Endothelial cell of umbilical vein (primary cell): ENCODE measurements at regions not wholly inside any gene's neighbourhood (a gene's known extent, or its start where the extent isn't known, plus 50 kb on each side); places are given as distances from the start of the nearest gene placed in this dataset.

Experiments used
- BruUV-seq: library from RNA; stranded (reverse); fragments of 400-500 nt; replicated peaks from 2 replicates; lab custom pipeline; 2021; lab: Mats Ljungman, UMichigan
- CTCF ChIA-PET: fragments of 300-600, 350-600 bp; sonication (Branson Sonifier 250); formaldehyde crosslinking; loops from one replicate; lab custom pipeline; 2021; ENCODE audit warnings: antibody characterized with exemption, inconsistent platforms; lab: Charles Lee
- POLR2A ChIA-PET: fragments of 300-600, 350-600 bp; sonication (Branson Sonifier 250); formaldehyde crosslinking; loops from one replicate; lab custom pipeline; 2021; ENCODE audit warnings: antibody characterized with exemption, inconsistent platforms; lab: Charles Lee
- DNase-seq: peaks from one replicate; pipeline ENCODE4 v3.0.0-alpha.2; 2011; ENCODE audit warnings: low read depth, low spot score
- FAIRE-seq: peaks from 2 replicates; lab custom pipeline; 2011; peaks lifted over from hg19 to GRCh38; lab: Jason Lieb, UNC
- H2AFZ ChIP-seq: 2 replicates; pipeline ENCODE4 v1.6.0; 2012; ENCODE audit warnings: low read depth, low read length, control low read depth, inconsistent platforms
- H3K27ac ChIP-seq: 2 replicates; pipeline ENCODE4 v1.5.1; 2011; ENCODE audit warnings: low read depth, mild to moderate bottlenecking, control low read depth, low read length, moderate library complexity; ENCODE audit not compliant: insufficient read depth
- H3K27me3 ChIP-seq, 2 experiments: 2 replicates each; pipeline versions ENCODE4 v1.6.0 to v1.6.1; 2011; ENCODE audit warnings: low read length in 2 of 2, mixed read lengths in 1 of 2; ENCODE audit not compliant: control insufficient read depth in 2 of 2, insufficient read depth in 2 of 2
- H3K36me3 ChIP-seq, 2 experiments: 2 replicates in 1 of 2; 3 replicates in 1 of 2; pipeline ENCODE4 v1.5.1; 2011; ENCODE audit warnings: low read length in 2 of 2, mild to moderate bottlenecking in 1 of 2, moderate library complexity in 1 of 2; ENCODE audit not compliant: control insufficient read depth in 2 of 2, insufficient read depth in 2 of 2; ENCODE audit errors: extremely low read depth in 1 of 2
- H3K4me1 ChIP-seq: 3 replicates; pipeline ENCODE4 v1.5.1; 2011; ENCODE audit warnings: mild to moderate bottlenecking, low read length; ENCODE audit not compliant: control insufficient read depth, insufficient read depth; ENCODE audit errors: extremely low read depth
- H3K4me2 ChIP-seq: 2 replicates; pipeline ENCODE4 v1.6.1; 2011; ENCODE audit warnings: low read length, control low read depth, mixed read lengths; ENCODE audit not compliant: insufficient read depth
- H3K4me3 ChIP-seq, 3 experiments: fragments of 200-600 bp in 1 of 3; sonication (generic), shearing (Covaris generic) in 1 of 3; replicated peaks in 1 of 3; 2 replicates each; pipeline ENCODE4 v1.5.1; 2011 to 2016; ENCODE audit warnings: control low read depth in 3 of 3, low read length in 3 of 3, mild to moderate bottlenecking in 2 of 3, inconsistent platforms in 1 of 3, low read depth in 1 of 3, moderate library complexity in 1 of 3; ENCODE audit not compliant: insufficient read depth in 1 of 3
- H3K79me2 ChIP-seq: 2 replicates; pipeline ENCODE4 v1.6.0; 2012; ENCODE audit warnings: low read length, inconsistent platforms; ENCODE audit not compliant: control insufficient read depth, insufficient read depth
- H3K9ac ChIP-seq: replicated peaks from 2 replicates; pipeline ENCODE3; 2011; ENCODE audit warnings: low read length, control low read depth; ENCODE audit not compliant: insufficient read depth; ENCODE audit errors: extremely low read depth
- H3K9me1 ChIP-seq: replicated peaks from 3 replicates; pipeline ENCODE4 v1.6.0; 2011; ENCODE audit warnings: mild to moderate bottlenecking, low read length; ENCODE audit not compliant: control insufficient read depth, insufficient read depth; ENCODE audit errors: extremely low read depth
- H3K9me3 ChIP-seq: replicated peaks from 2 replicates; pipeline ENCODE4 v1.5.1; 2012; ENCODE audit warnings: low read length, inconsistent platforms; ENCODE audit not compliant: control insufficient read depth, insufficient read depth
- H4K20me1 ChIP-seq: replicated peaks from 2 replicates; pipeline ENCODE3; 2011; ENCODE audit warnings: mild to moderate bottlenecking, low read length; ENCODE audit not compliant: control insufficient read depth, insufficient read depth; ENCODE audit errors: extremely low read depth
- CTCF ChIP-seq, 2 donors: IDR thresholded peaks; 1 replicate in 1 of 2; 2 replicates in 1 of 2; pipeline ENCODE4 v1.5.1; 2011; ENCODE audit warnings: low read length in 2 of 2, mild to moderate bottlenecking in 2 of 2, moderate library complexity in 2 of 2, control low read depth in 1 of 2, inconsistent platforms in 1 of 2, low read depth in 1 of 2; ENCODE audit not compliant: insufficient read depth in 1 of 2; ENCODE audit errors: extremely low read depth in 1 of 2
- EZH2 ChIP-seq: IDR thresholded peaks from 2 replicates; pipeline ENCODE4 v1.6.1; 2012; ENCODE audit warnings: borderline replicate concordance, low read depth, mild to moderate bottlenecking, moderate library complexity, low read length, inconsistent platforms; ENCODE audit not compliant: severe bottlenecking
- FOS ChIP-seq: IDR thresholded peaks from 2 replicates; pipeline ENCODE4 v1.6.1; 2011; ENCODE audit warnings: mild to moderate bottlenecking, low read length, moderate library complexity, borderline replicate concordance; ENCODE audit not compliant: insufficient read depth
- GATA2 ChIP-seq: IDR thresholded peaks from 2 replicates; pipeline ENCODE4 v1.7.0; 2011; ENCODE audit warnings: low read depth, mild to moderate bottlenecking, moderate library complexity, mixed read lengths, low read length; ENCODE audit not compliant: insufficient read length, insufficient read depth
- JUN ChIP-seq: IDR thresholded peaks from 2 replicates; pipeline ENCODE4 v1.6.1; 2011; ENCODE audit warnings: borderline replicate concordance, low read depth; ENCODE audit not compliant: insufficient read length, insufficient read depth
- MAX ChIP-seq: IDR thresholded peaks from 2 replicates; pipeline ENCODE4 v1.6.1; 2011; ENCODE audit not compliant: insufficient read depth, insufficient read length
- MYC ChIP-seq: IDR thresholded peaks from one replicate; pipeline ENCODE4 v1.6.1; 2011; ENCODE audit warnings: mild to moderate bottlenecking, low read depth, low read length
- POLR2A ChIP-seq: IDR thresholded peaks from 2 replicates; pipeline ENCODE4 v1.6.1; 2012; ENCODE audit warnings: low read depth, mild to moderate bottlenecking, control low read depth, low read length
- POLR2AphosphoS5 ChIP-seq: IDR thresholded peaks from 2 replicates; pipeline ENCODE4 v1.6.1; 2012; ENCODE audit warnings: low read depth, mild to moderate bottlenecking, control low read depth, low read length, moderate library complexity; ENCODE audit not compliant: insufficient read depth
- dilution Hi-C: fragments of 300-500 bp; cut with MboI; formaldehyde crosslinking; loops from one replicate; pipeline ENCODE4 v1.15.0; 2019; ENCODE audit warnings: low sequenced_read_pairs; ENCODE audit not compliant: extremely low pct_ligation_motif_present
- intact Hi-C: fragments of 100-400 bp; cut with micrococcal nuclease; formaldehyde crosslinking; loops from one replicate; pipeline ENCODE4 v1.10.0; 2022

DNA sequence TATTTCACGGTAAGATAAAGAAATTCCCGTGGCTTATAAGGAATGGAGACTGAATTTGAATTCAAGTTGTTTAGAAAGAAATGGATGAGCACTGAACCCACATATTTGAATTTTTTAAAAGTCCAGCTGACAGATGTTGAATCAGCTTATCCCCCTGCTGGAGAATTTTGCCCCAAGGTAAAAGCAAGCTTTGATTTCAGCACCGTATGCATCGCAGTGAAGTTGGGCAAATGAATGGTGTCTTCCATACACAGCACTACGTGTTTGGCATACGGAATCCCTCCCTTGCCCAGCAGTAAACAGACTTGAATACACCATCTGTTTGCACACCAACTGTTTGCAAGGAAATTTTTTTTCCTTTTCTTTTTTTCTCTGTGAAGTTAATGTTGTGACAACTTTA is 77.5 kb upstream of the PEG3 start:
- no peak overlapping the region for H3K9ac ChIP-seq
- no peaks in the 10 kb centered on the region for H3K79me2 ChIP-seq
- H3K27ac ChIP-seq, result no peak overlapping the region
- no peaks in the 10 kb centered on the region for H3K9me3 ChIP-seq
- ChIA-PET POLR2A (no interaction called here), CTCF (no interaction called here)
- no peak overlapping the region for H3K4me3 ChIP-seq
- H3K36me3 ChIP-seq, result no peaks in the 10 kb centered on the region
- no peaks in the 10 kb centered on the region for H3K9me1 ChIP-seq
- dilution Hi-C loops (no loop called here), intact Hi-C loops (no loop called here)
- no peak overlapping the region for H3K4me2 ChIP-seq
- H4K20me1 ChIP-seq, result no peaks in the 10 kb centered on the region
- BruUV-seq, result no TSS peak
- no peaks in the 10 kb centered on the region for H3K27me3 ChIP-seq
- H3K4me1 ChIP-seq, result no peaks in the 10 kb centered on the region
- no peak overlapping the region for H2AFZ ChIP-seq
- TF ChIP-seq CTCF (IDR thresholded peaks at IDR 0.05; ENCODE audit: extremely low read depth in 1 of 2, insufficient read depth in 1 of 2, low read depth in 1 of 2, low read length in 2 of 2) (no peak), MYC (no peak), JUN (no peak), FOS (no peak)
- no peak for DNase-seq
- no peak for FAIRE-seq

GRCh38 chr19:56918682-56919307 is 78.3 kb upstream of the PEG3 start:
- dilution Hi-C loops, result no loop called here
- CTCF ChIA-PET, result no interaction called here

More at GRCh38 chr19:56918682-56919307, 78.3 kb upstream of the PEG3 start:
- no peaks in the 10 kb centered on the region for H3K36me3 ChIP-seq
- intact Hi-C loops, result no loop called here
- no peaks in the 10 kb centered on the region for H3K4me1 ChIP-seq
- no peaks in the 10 kb centered on the region for H4K20me1 ChIP-seq
- POLR2A ChIA-PET, result no interaction called here
- DNase-seq (no peak), FAIRE-seq (no peak)
- no peaks in the 10 kb centered on the region for H3K27me3 ChIP-seq
- no peaks in the 10 kb centered on the region for H3K79me2 ChIP-seq
- H3K9me3 ChIP-seq, result no peaks in the 10 kb centered on the region
- no peak overlapping the region for H3K9ac ChIP-seq
- TF ChIP-seq MYC, result no peak
- TF ChIP-seq GATA2, result no peak
- TF ChIP-seq CTCF (IDR thresholded peaks at IDR 0.05; ENCODE audit: extremely low read depth in 1 of 2, insufficient read depth in 1 of 2, low read depth in 1 of 2, low read length in 2 of 2), result no peak
- TF ChIP-seq JUN, result no peak
- TF ChIP-seq POLR2AphosphoS5, result no peak
- no peak for TF ChIP-seq FOS
- TF ChIP-seq POLR2A, result no peak
- no peak for TF ChIP-seq EZH2
- no peak for TF ChIP-seq MAX
- H3K4me3 ChIP-seq, result no peak overlapping the region
- no peaks in the 10 kb centered on the region for H3K9me1 ChIP-seq
- no TSS peak for BruUV-seq
- H3K27ac ChIP-seq, result no peak overlapping the region
- H3K4me2 ChIP-seq, result no peak overlapping the region
- H2AFZ ChIP-seq, result no peak overlapping the region
